ENCODE measurements at regions not wholly inside any gene's neighbourhood (a gene's known extent, or its start where the extent isn't known, plus 50 kb on each side); places are given as distances from the start of the nearest gene placed in this dataset.
"Not testable (repeated sequence)": the region's sequence is repeated elsewhere in the genome, so short reads cannot be mapped to it uniquely, and the experiment has no call there.

DNA sequence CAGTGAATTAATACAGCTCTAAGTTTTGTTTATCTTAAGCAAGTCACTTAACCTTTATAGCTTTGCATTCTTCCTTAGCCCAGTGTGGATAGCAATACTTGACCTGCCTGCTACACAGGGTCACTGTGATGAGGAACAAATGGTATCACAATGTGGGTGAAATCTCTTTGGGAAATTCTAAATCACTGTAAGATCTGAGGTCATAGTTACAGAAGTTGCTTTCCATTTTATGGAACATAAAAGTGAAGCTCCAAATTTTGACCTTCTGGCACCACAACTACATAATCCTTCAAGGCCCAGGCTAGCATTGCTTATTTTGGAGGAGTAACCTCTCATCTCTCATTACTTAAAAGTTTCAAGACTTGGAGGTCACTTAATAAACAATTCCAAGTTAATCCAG, 227.7 kb downstream of the USP46 start:
- H3K4me3 ChIP-seq: no peak overlapping the region
- intact Hi-C loops (cut with DNase I; ENCODE audit: low total_unique reads): no loop called here
- H3K4me1 ChIP-seq: no peaks in the 10 kb centered on the region
- DNase-seq (no peak), ATAC-seq (no peak)
- in situ Hi-C loops (cut with MboI; ENCODE audit: low sequenced_read_pairs in 4 of 4): no loop called here
- no peak for TF ChIP-seq POLR2A (IDR thresholded peaks at IDR 0.05)
- TF ChIP-seq, protein P1, sequence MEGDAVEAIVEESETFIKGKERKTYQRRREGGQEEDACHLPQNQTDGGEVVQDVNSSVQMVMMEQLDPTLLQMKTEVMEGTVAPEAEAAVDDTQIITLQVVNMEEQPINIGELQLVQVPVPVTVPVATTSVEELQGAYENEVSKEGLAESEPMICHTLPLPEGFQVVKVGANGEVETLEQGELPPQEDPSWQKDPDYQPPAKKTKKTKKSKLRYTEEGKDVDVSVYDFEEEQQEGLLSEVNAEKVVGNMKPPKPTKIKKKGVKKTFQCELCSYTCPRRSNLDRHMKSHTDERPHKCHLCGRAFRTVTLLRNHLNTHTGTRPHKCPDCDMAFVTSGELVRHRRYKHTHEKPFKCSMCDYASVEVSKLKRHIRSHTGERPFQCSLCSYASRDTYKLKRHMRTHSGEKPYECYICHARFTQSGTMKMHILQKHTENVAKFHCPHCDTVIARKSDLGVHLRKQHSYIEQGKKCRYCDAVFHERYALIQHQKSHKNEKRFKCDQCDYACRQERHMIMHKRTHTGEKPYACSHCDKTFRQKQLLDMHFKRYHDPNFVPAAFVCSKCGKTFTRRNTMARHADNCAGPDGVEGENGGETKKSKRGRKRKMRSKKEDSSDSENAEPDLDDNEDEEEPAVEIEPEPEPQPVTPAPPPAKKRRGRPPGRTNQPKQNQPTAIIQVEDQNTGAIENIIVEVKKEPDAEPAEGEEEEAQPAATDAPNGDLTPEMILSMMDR (IDR thresholded peaks at IDR 0.05 in 4 of 5, conservative IDR thresholded peaks at IDR 0.05 in 1 of 5): no peak
- no peaks in the 10 kb centered on the region for H3K36me3 ChIP-seq
- no peak overlapping the region for H3K27ac ChIP-seq
- H3K27me3 ChIP-seq: no peaks in the 10 kb centered on the region
- no peaks in the 10 kb centered on the region for H3K9me3 ChIP-seq

- intact Hi-C loops (cut with DNase I; ENCODE audit: low total_unique reads): no loop called here
- H3K4me3 ChIP-seq: no peak overlapping the region
- no peak for ATAC-seq
These were observed 227.2 kb downstream of the USP46 start for GRCh38 chr4:52431869-52432268.

GRCh38 chr4:52442524-52442923, 216.6 kb downstream of the USP46 start:
- in situ Hi-C loops (cut with MboI; ENCODE audit: low sequenced_read_pairs in 4 of 4); H3K9me3 ChIP-seq; DNase-seq; H3K4me1 ChIP-seq; ATAC-seq; H3K36me3 ChIP-seq; H3K27me3 ChIP-seq; H3K4me3 ChIP-seq; intact Hi-C loops (cut with DNase I; ENCODE audit: low total_unique reads); H3K27ac ChIP-seq: not testable (repeated sequence)

More at GRCh38 chr4:52431869-52432268, 227.2 kb downstream of the USP46 start:
- no peaks in the 10 kb centered on the region for H3K36me3 ChIP-seq
- TF ChIP-seq, protein P1 (IDR thresholded peaks at IDR 0.05 in 4 of 5, conservative IDR thresholded peaks at IDR 0.05 in 1 of 5): no peak
- TF ChIP-seq POLR2A (IDR thresholded peaks at IDR 0.05): no peak
- H3K27me3 ChIP-seq: no peaks in the 10 kb centered on the region
- H3K9me3 ChIP-seq: no peaks in the 10 kb centered on the region
- no peaks in the 10 kb centered on the region for H3K4me1 ChIP-seq
- in situ Hi-C loops (cut with MboI; ENCODE audit: low sequenced_read_pairs in 4 of 4): no loop called here
- no peak for DNase-seq
- no peak overlapping the region for H3K27ac ChIP-seq

DNA sequence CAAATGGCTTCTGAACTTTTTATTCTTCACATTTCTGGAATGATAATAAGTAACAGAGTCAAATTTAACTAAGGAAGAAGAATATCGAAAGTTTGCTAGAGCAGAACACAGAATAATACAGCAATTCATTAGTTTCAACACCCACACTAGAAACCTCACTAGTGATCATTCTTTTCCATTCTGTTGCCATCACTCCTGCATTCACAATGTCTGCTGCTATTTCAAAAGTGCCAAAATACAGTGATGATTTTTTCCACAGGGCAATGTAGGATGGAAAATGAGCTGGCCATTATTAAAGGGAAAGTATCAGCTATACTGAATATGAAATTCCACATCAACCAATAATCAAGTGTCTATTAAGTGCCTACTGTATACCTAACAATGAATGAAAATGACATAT, 186.7 kb downstream of the USP46 start:
- intact Hi-C loops (cut with DNase I; ENCODE audit: low total_unique reads) (no loop called here), in situ Hi-C loops (cut with MboI; ENCODE audit: low sequenced_read_pairs in 4 of 4) (no loop called here)
- ATAC-seq (no peak), DNase-seq (no peak)
- TF ChIP-seq, protein P1 (IDR thresholded peaks at IDR 0.05 in 4 of 5, conservative IDR thresholded peaks at IDR 0.05 in 1 of 5): no peak
- no peak for TF ChIP-seq POLR2A (IDR thresholded peaks at IDR 0.05)
- Histone ChIP-seq H3K27ac (no peak overlapping the region), H3K36me3 (no peaks in the 10 kb centered on the region), H3K27me3 (no peaks in the 10 kb centered on the region), H3K4me1 (no peaks in the 10 kb centered on the region), H3K4me3 (no peak overlapping the region), H3K9me3 (no peaks in the 10 kb centered on the region)

GRCh38 chr4:52477191-52477780, 181.8 kb downstream of the USP46 start:
- ATAC-seq: no peak
- in situ Hi-C loops (cut with MboI; ENCODE audit: low sequenced_read_pairs in 4 of 4) (no loop called here), intact Hi-C loops (cut with DNase I; ENCODE audit: low total_unique reads) (no loop called here)

More at GRCh38 chr4:52477191-52477780, 181.8 kb downstream of the USP46 start:
- no peak for TF ChIP-seq POLR2A (IDR thresholded peaks at IDR 0.05)
- TF ChIP-seq, protein P1 (IDR thresholded peaks at IDR 0.05 in 4 of 5, conservative IDR thresholded peaks at IDR 0.05 in 1 of 5): no peak
- H3K36me3 ChIP-seq: no peaks in the 10 kb centered on the region
- H3K4me3 ChIP-seq: no peak overlapping the region
- H3K27ac ChIP-seq: no peak overlapping the region
- no peaks in the 10 kb centered on the region for H3K27me3 ChIP-seq
- no peak for DNase-seq
- H3K4me1 ChIP-seq: no peaks in the 10 kb centered on the region
- no peaks in the 10 kb centered on the region for H3K9me3 ChIP-seq
